ENCODE measurements at regions not wholly inside any gene's neighbourhood (a gene's known extent, or its start where the extent isn't known, plus 50 kb on each side); places are given as distances from the start of the nearest gene placed in this dataset.

DNA sequence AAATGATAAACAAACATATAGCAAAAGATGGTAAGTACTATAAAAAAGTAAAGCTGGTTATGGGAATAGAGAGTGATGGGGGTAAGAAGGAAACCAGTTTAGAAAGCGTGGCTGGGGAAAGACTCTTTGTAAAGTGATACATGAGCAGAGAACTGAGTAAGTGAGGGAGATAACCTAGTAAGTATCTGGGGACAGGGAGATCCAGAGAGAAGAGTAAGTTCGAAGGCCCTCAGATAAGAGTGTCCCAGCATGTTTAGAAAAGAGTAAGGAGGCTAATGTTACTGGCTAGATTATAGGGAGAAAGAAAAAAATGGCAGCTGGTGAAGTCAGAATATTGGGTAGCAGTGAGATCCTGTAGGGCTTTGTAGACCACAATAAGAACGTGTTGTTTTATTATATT lies 50.7 kb upstream of the HBS1L start:
- no peaks in the 10 kb centered on the region for H4K20me1 ChIP-seq (ENCODE audit: insufficient read depth, low read length)
- no peak overlapping the region for H2AFZ ChIP-seq (ENCODE audit: low read depth, low read length)
- no peak overlapping the region for H3K4me2 ChIP-seq (ENCODE audit: low read length)
- H3K9me3 ChIP-seq (ENCODE audit: insufficient read depth, low read length) = no peaks in the 10 kb centered on the region
- H3K4me3 ChIP-seq (ENCODE audit: low read length) = no peak overlapping the region
- no peak overlapping the region for H3K27ac ChIP-seq (ENCODE audit: low read length)
- H3K9ac ChIP-seq (ENCODE audit: low read length) = no peak overlapping the region
- TF ChIP-seq, protein P1, sequence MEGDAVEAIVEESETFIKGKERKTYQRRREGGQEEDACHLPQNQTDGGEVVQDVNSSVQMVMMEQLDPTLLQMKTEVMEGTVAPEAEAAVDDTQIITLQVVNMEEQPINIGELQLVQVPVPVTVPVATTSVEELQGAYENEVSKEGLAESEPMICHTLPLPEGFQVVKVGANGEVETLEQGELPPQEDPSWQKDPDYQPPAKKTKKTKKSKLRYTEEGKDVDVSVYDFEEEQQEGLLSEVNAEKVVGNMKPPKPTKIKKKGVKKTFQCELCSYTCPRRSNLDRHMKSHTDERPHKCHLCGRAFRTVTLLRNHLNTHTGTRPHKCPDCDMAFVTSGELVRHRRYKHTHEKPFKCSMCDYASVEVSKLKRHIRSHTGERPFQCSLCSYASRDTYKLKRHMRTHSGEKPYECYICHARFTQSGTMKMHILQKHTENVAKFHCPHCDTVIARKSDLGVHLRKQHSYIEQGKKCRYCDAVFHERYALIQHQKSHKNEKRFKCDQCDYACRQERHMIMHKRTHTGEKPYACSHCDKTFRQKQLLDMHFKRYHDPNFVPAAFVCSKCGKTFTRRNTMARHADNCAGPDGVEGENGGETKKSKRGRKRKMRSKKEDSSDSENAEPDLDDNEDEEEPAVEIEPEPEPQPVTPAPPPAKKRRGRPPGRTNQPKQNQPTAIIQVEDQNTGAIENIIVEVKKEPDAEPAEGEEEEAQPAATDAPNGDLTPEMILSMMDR (IDR thresholded peaks at IDR 0.05; ENCODE audit: low read depth, low read length) = no peak
- TF ChIP-seq EZH2phosphoT487 (IDR thresholded peaks at IDR 0.05; ENCODE audit: low read depth) = no peak
- no peaks in the 10 kb centered on the region for H3K27me3 ChIP-seq (ENCODE audit: low read depth, low read length)
- H3K79me2 ChIP-seq (ENCODE audit: low read length) = no peaks in the 10 kb centered on the region
- peaks cover 3% of the 10 kb centered on the region for H3K36me3 ChIP-seq (replicated peaks; ENCODE audit: low read depth, low read length)
- H3K4me1 ChIP-seq (ENCODE audit: low read length) = peaks cover 31% of the 10 kb centered on the region

Data from OCI-LY3 (cell line).